H1 (cell line): ENCODE measurements at regions not wholly inside any gene's neighbourhood (a gene's known extent, or its start where the extent isn't known, plus 50 kb on each side); places are given as distances from the start of the nearest gene placed in this dataset.

Source experiments
- SP2 ChIP-seq: IDR thresholded peaks from 2 replicates; pipeline ENCODE4 v1.6.1; 2012; ENCODE audit warnings: mild to moderate bottlenecking, low read length, inconsistent platforms
- TCF12 ChIP-seq: IDR thresholded peaks from 2 replicates; pipeline ENCODE4 v1.6.1; 2011; ENCODE audit warnings: low read depth, mild to moderate bottlenecking, low read length
- ZNF274 ChIP-seq: IDR thresholded peaks from 2 replicates; pipeline ENCODE4 v1.7.0; 2012; ENCODE audit warnings: low read length, borderline replicate concordance; ENCODE audit errors: extremely low read depth
- TF ChIP-seq, protein P1 (sequence below): IDR thresholded peaks from 2 replicates; pipeline ENCODE4 v1.6.1; 2012; ENCODE audit warnings: inconsistent platforms

DNA sequence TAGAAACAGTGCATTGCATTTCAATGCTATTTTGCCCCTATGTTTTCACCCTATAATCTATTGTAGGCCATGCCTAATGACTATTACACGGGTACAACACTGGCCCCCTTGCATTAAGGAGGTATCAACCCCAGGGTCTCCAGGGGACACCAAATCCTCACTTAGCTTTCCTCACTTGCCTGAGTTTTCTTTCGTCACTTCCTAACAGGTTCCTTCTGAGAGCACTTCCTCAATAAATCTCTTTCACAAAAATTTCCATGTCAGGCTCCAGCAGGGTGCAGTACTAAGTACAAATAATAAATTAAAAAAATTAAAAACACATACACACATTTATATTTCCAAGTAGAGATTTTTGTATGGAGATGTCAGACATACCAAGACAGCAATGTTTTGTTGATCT is 165.0 kb downstream of the RBM46 start (continued):
- TF ChIP-seq, protein P1, sequence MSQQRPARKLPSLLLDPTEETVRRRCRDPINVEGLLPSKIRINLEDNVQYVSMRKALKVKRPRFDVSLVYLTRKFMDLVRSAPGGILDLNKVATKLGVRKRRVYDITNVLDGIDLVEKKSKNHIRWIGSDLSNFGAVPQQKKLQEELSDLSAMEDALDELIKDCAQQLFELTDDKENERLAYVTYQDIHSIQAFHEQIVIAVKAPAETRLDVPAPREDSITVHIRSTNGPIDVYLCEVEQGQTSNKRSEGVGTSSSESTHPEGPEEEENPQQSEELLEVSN, result no peak
- TF ChIP-seq SP2 (no peak), TCF12 (no peak), ZNF274 (no peak)
